A673 (cell line): ENCODE measurements at regions not wholly inside any gene's neighbourhood (a gene's known extent, or its start where the extent isn't known, plus 50 kb on each side); places are given as distances from the start of the nearest gene placed in this dataset.

Experiments
- BruUV-seq: library from RNA; stranded (reverse); fragments of 400-500 nt; replicated peaks from 2 replicates; lab custom pipeline; 2021; lab: Mats Ljungman, UMichigan
- CTCF ChIA-PET: fragments of 300-600 bp; sonication (Branson Sonifier 250); formaldehyde crosslinking; loops from one replicate; lab custom pipeline; 2022; ENCODE audit warnings: antibody characterized with exemption; lab: Charles Lee
- POLR2A ChIA-PET: fragments of 300-600 bp; sonication (Branson Sonifier 250); formaldehyde crosslinking; loops from one replicate; lab custom pipeline; 2022; ENCODE audit warnings: antibody characterized with exemption; ENCODE audit not compliant: low non-redundant PET; lab: Charles Lee
- DNase-seq: peaks from one replicate; pipeline ENCODE4 v3.0.0-alpha.2; 2015; ENCODE audit warnings: low spot score
- H3K27ac ChIP-seq: fragments of 200-600 bp; sonication (generic); 2 replicates; pipeline ENCODE4 v1.5.1; 2016; ENCODE audit warnings: mixed run types, low read depth, mild to moderate bottlenecking, mixed read lengths, antibody characterized with exemption, low read length; ENCODE audit not compliant: poor library complexity, severe bottlenecking
- H3K27me3 ChIP-seq: fragments of 200-600 bp; sonication (generic); replicated peaks from 2 replicates; pipeline ENCODE4 v1.6.1; 2017; ENCODE audit warnings: mixed run types, low read depth, mild to moderate bottlenecking, mixed read lengths, antibody characterized with exemption, low read length; ENCODE audit not compliant: insufficient read depth, poor library complexity
- H3K36me3 ChIP-seq: fragments of 200-600 bp; sonication (generic); 2 replicates; pipeline ENCODE4 v1.6.1; 2016; ENCODE audit warnings: mixed run types, mild to moderate bottlenecking, mixed read lengths, antibody characterized with exemption, low read length; ENCODE audit not compliant: insufficient read depth, poor library complexity, severe bottlenecking
- H3K4me1 ChIP-seq: fragments of 200-600 bp; sonication (generic); 2 replicates; pipeline ENCODE4 v1.6.1; 2017; ENCODE audit warnings: mixed run types, mild to moderate bottlenecking, mixed read lengths, antibody characterized with exemption, low read length; ENCODE audit not compliant: insufficient read depth, poor library complexity, severe bottlenecking
- H3K4me3 ChIP-seq: fragments of 200-600 bp; sonication (generic); 2 replicates; pipeline ENCODE4 v1.5.1; 2016; ENCODE audit warnings: low read depth, mixed run types, mild to moderate bottlenecking, mixed read lengths, low read length; ENCODE audit not compliant: poor library complexity, severe bottlenecking
- H3K9me3 ChIP-seq: fragments of 200-600 bp; sonication (generic); 2 replicates; pipeline ENCODE4 v1.6.1; 2016; ENCODE audit warnings: mixed run types, low read depth, mild to moderate bottlenecking, mixed read lengths, antibody characterized with exemption, low read length; ENCODE audit not compliant: poor library complexity, severe bottlenecking
- CTCF ChIP-seq: fragments of 300-800, 200-600 bp; sonication (generic); conservative IDR thresholded peaks from 2 replicates; pipeline ENCODE4 v1.5.1; 2017; ENCODE audit warnings: low read depth, mild to moderate bottlenecking, antibody characterized with exemption, low read length, moderate library complexity, mixed read lengths
- EZH2 ChIP-seq: fragments of 200-600 bp; sonication (generic); IDR thresholded peaks from 2 replicates; pipeline ENCODE4 v1.6.1; 2017; ENCODE audit warnings: borderline replicate concordance, low read depth, mild to moderate bottlenecking, mixed read lengths, antibody characterized with exemption, low read length; ENCODE audit not compliant: poor library complexity, severe bottlenecking
- intact Hi-C: fragments of 100-400 bp; cut with micrococcal nuclease; formaldehyde crosslinking; loops from one replicate; pipeline ENCODE4 v1.10.0; 2022; ENCODE audit not compliant: unreplicated experiment

DNA sequence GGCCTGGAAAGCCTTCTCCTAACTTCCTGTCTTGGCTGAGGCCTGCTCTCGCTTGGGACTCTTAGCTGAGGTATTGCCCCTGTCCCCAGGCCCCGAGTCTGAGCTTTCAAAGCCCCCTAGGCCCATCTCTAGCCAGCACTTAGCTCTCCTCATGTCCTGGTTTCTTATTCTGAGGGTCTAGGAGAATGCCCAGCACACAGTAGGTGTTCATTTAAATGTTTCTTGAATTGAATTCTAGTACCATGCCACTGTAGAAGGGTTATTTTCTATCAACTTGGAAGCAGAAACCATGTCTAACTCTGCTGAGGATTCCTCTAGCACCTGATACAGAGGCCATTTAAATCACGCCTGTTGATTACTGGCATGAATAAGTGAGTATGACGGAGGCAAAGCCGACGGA, 98.5 kb downstream of the VEGFA start:
- peaks cover 61% of the 10 kb centered on the region for H3K4me1 ChIP-seq
- ChIA-PET POLR2A (no interaction called here), CTCF (no interaction called here)
- no peaks in the 10 kb centered on the region for H3K27me3 ChIP-seq
- no TSS peak for BruUV-seq
- H3K9me3 ChIP-seq: no peaks in the 10 kb centered on the region
- TF ChIP-seq CTCF (no peak), EZH2 (no peak)
- H3K36me3 ChIP-seq: no peaks in the 10 kb centered on the region
- no peak for DNase-seq
- H3K27ac ChIP-seq: peak overlapping the region; percentile 90
- intact Hi-C loops: no loop called here
- no peak overlapping the region for H3K4me3 ChIP-seq

DNA sequence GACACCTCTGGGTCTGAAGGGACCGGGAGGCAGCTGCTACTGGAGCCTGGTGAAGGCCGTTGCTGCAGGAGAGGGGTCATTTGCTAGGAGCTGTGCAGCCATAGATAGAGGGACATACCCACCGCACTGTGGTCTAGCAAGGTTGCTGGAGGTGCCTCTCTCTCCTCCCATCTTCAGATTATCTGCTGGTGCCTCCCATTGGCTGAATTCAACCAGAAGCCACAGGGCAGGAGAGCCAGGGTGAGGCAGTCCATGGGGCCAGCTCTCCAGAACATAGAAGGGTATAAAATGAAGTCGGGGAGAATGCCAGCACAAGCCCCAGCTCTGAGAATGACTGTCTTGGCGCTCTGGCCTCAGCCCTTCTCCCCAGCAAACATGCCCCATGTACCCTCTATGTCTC, 98.0 kb downstream of the VEGFA start:
- Histone ChIP-seq H3K27me3 (no peaks in the 10 kb centered on the region), H3K27ac (peak overlapping the region; percentile 90), H3K36me3 (no peaks in the 10 kb centered on the region), H3K4me1 (peaks cover 61% of the 10 kb centered on the region), H3K9me3 (no peaks in the 10 kb centered on the region), H3K4me3 (no peak overlapping the region)
- TF ChIP-seq CTCF (no peak), EZH2 (no peak)
- intact Hi-C loops: no loop called here
- POLR2A ChIA-PET: no interaction called here
- CTCF ChIA-PET: no interaction called here
- DNase-seq: no peak
- BruUV-seq: no TSS peak

DNA sequence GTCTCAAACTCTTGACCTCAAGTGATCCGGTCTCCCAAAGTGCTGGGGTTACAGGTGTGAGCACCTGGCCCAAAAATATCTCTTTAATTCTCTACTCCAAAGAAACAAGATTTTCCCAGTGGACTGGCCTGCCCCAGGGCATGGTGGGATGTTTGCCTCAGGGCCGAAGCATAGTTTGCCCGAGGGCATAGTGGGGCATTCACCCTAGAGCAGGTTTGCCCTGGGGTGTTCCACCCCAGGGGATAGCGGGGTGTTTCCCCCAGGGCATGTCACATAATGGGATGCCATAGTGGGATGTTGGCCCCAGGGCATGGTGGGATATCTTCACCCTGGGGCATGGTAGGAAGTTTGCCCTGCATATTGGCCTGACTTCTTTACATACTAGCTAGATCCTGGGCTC, 97.2 kb downstream of the VEGFA start:
- CTCF ChIA-PET: no interaction called here
- POLR2A ChIA-PET: no interaction called here
- DNase-seq: no peak

More for the DNA sequence above, 97.2 kb downstream of the VEGFA start:
- H3K27ac ChIP-seq: peak overlapping the region; percentile 90
- H3K27me3 ChIP-seq: no peaks in the 10 kb centered on the region
- no peaks in the 10 kb centered on the region for H3K9me3 ChIP-seq
- H3K36me3 ChIP-seq: no peaks in the 10 kb centered on the region
- no peak overlapping the region for H3K4me3 ChIP-seq
- TF ChIP-seq CTCF (no peak), EZH2 (no peak)
- intact Hi-C loops: no loop called here
- peaks cover 61% of the 10 kb centered on the region for H3K4me1 ChIP-seq
- BruUV-seq: no TSS peak
